Ovary (tissue), 3 donors: ENCODE measurements at regions not wholly inside any gene's neighbourhood (a gene's known extent, or its start where the extent isn't known, plus 50 kb on each side); places are given as distances from the start of the nearest gene placed in this dataset.

Experiments used
- CTCF ChIP-seq, 3 donors: fragments of 450-650 bp in 2 of 3; fragments of 200-600 bp in 1 of 3; IDR thresholded peaks; one replicate each; pipeline versions ENCODE4 v1.5.1 to v1.8.0; 2016 to 2022; ENCODE audit warnings: antibody characterized with exemption in 3 of 3, mild to moderate bottlenecking in 1 of 3
- POLR2A ChIP-seq: fragments of 450-650 bp; IDR thresholded peaks from one replicate; pipeline ENCODE4 v1.6.1; 2017; ENCODE audit warnings: antibody characterized with exemption, mild to moderate bottlenecking, moderate library complexity
- donor health status: DM: no; HTN: no; CAD: no.

- no peak for TF ChIP-seq POLR2A
- no peak for TF ChIP-seq CTCF (IDR thresholded peaks at IDR 0.05)
These were observed 442.9 kb upstream of the RASGEF1B start for GRCh38 chr4:81914623-81915022.
